AG10803 (cell line): ENCODE measurements at regions not wholly inside any gene's neighbourhood (a gene's known extent, or its start where the extent isn't known, plus 50 kb on each side); places are given as distances from the start of the nearest gene placed in this dataset.

ENCODE experiments used
- DNase-seq: peaks from one replicate; pipeline ENCODE4 v3.0.0; 2010; ENCODE audit warnings: low read depth
- H3K4me3 ChIP-seq: 2 replicates; pipeline ENCODE4 v1.5.1; 2011; ENCODE audit warnings: mild to moderate bottlenecking, low read length, control low read depth
- TF ChIP-seq, protein P1 (sequence below): conservative IDR thresholded peaks from 2 replicates; pipeline ENCODE4 v1.5.1; 2011; ENCODE audit warnings: mild to moderate bottlenecking, low read length, control low read depth, inconsistent platforms

DNA sequence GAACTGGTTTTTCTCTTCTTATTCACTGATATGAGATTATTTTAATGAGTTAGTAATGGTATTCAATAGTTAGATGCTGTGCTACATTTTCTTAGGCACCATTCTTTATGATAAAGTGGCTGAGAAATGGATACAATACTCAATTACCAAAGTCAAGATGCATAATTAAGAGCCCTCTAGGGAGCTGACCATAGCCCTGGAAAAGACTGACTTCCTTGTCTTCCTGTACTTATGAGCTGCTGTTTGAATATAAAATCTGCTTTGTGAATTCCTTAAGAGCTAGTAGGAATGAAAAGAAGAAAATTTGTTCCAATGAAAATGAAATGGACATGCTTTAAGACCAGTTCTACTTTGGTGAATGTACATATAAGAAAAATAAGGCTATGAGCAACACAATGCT is 452.3 kb downstream of the KCNA4 start:
- TF ChIP-seq, protein P1, sequence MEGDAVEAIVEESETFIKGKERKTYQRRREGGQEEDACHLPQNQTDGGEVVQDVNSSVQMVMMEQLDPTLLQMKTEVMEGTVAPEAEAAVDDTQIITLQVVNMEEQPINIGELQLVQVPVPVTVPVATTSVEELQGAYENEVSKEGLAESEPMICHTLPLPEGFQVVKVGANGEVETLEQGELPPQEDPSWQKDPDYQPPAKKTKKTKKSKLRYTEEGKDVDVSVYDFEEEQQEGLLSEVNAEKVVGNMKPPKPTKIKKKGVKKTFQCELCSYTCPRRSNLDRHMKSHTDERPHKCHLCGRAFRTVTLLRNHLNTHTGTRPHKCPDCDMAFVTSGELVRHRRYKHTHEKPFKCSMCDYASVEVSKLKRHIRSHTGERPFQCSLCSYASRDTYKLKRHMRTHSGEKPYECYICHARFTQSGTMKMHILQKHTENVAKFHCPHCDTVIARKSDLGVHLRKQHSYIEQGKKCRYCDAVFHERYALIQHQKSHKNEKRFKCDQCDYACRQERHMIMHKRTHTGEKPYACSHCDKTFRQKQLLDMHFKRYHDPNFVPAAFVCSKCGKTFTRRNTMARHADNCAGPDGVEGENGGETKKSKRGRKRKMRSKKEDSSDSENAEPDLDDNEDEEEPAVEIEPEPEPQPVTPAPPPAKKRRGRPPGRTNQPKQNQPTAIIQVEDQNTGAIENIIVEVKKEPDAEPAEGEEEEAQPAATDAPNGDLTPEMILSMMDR = no peak
- no peak for DNase-seq
- H3K4me3 ChIP-seq = no peak overlapping the region

DNA sequence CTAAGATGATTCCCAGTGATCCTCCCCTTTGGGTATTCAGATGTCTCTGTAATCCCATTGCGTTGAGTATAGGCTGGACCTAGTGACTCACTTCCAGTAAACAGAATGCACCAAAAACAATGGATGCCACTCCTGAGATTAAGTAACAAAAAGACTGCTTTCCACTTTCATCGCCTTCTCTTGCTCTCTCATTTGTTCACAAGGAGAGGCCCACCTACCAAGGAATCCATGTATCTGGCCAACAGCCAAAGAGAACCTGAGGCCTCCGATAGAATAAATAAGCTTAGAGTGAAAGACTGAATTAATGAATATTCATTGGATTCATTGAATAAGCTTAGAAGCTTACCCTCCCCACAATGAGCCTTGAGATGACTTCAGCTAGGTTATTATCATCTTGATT is 454.6 kb downstream of the KCNA4 start:
- no peak overlapping the region for H3K4me3 ChIP-seq
- TF ChIP-seq, protein P1 = no peak
- DNase-seq = no peak

- no peak for DNase-seq
- TF ChIP-seq, protein P1 = no peak
- H3K4me3 ChIP-seq = no peak overlapping the region
Observed at GRCh38 chr11:29553990-29554389, 462.8 kb downstream of the KCNA4 start.

- no peak for DNase-seq
- no peak overlapping the region for H3K4me3 ChIP-seq
- TF ChIP-seq, protein P1 = no peak
Observed at GRCh38 chr11:29538339-29539036, 478.3 kb downstream of the KCNA4 start.

DNA sequence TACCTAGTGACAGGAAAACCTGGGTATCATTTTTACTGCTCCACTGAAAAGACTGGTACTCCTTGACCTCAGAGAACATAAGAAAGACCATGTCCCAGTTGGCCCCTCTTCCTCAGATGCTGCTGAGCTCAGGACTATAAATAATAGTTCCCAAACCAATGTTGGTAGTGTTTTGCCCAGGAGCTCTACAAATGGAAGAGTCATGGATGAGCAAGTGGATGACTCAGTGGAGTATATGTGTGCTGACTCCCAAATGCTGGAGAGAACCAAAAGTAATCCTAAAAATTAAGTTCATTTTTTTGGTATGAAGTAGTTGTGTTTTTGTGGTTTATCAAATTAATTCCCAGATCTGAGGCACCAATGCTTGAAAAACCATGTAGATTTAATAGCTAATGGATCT is 482.0 kb downstream of the KCNA4 start:
- peak; percentile 9 for DNase-seq
- no peak overlapping the region for H3K4me3 ChIP-seq
- TF ChIP-seq, protein P1 = no peak

GRCh38 chr11:29530961-29531360 is 485.9 kb downstream of the KCNA4 start:
- no peak overlapping the region for H3K4me3 ChIP-seq
- no peak for DNase-seq
- TF ChIP-seq, protein P1 = no peak

DNA sequence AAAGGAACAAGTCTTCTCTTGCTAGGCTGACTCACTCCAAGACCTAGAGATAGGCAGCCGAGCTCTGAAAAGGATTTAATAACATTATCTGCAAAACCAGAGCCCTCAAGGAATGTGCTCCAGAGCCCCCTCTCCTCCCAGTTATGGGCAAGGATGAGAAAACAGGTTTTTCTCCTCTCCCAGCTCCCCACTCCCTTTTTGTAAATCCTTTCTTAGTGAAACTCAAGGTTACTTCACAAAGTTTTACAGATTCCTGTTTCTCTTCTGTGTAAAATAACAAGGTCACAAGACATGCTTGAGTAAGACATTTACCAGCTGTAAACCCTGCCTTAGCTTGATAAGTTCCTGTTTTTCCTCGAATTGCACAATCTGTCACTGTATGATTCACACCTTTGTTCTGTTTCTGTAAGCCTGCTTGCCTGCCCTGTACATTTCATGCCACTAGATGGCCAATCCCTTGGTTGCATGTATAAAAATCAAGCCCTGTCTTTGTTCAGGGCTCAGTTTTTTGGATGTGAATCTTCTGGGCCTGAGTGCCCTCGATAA is 489.4 kb downstream of the KCNA4 start:
- no peak overlapping the region for H3K4me3 ChIP-seq
- TF ChIP-seq, protein P1 = peak; percentile 54
- peak; percentile 80 for DNase-seq
